Ovary (tissue), 7 donors: ENCODE measurements at regions not wholly inside any gene's neighbourhood (a gene's known extent, or its start where the extent isn't known, plus 50 kb on each side); places are given as distances from the start of the nearest gene placed in this dataset.

ENCODE experiments used
- DNase-seq, 5 donors: peaks; one replicate each; pipeline ENCODE4 v3.0.0-alpha.2; 2019 to 2020
- H3K27ac ChIP-seq, 2 donors: fragments of 200-600 bp; one replicate each; pipeline versions ENCODE4 v1.5.1 to v1.8.0; 2019 to 2022
- H3K27me3 ChIP-seq: fragments of 200-600 bp; one replicate; pipeline ENCODE4 v1.8.0; 2022
- H3K36me3 ChIP-seq: fragments of 200-600 bp; sonication (generic); one replicate; pipeline ENCODE4 v1.5.1; 2019
- H3K4me1 ChIP-seq: one replicate; pipeline ENCODE4 v1.8.1; 2013; ENCODE audit warnings: mild to moderate bottlenecking, moderate library complexity; ENCODE audit not compliant: insufficient read depth
- H3K4me3 ChIP-seq: fragments of 200-600 bp; sonication (generic); one replicate; pipeline ENCODE4 v1.5.1; 2017
- H3K9me3 ChIP-seq, 2 donors: fragments of 200-600 bp in 1 of 2; sonication (generic) in 1 of 2; one replicate each; pipeline versions ENCODE4 v1.5.1 to v1.8.1; 2013 to 2019; ENCODE audit warnings: mild to moderate bottlenecking in 1 of 2, moderate library complexity in 1 of 2
- CTCF ChIP-seq, 3 donors: fragments of 450-650 bp in 2 of 3; fragments of 200-600 bp in 1 of 3; IDR thresholded peaks; one replicate each; pipeline versions ENCODE4 v1.5.1 to v1.8.0; 2016 to 2022; ENCODE audit warnings: antibody characterized with exemption in 3 of 3, mild to moderate bottlenecking in 1 of 3
- EP300 ChIP-seq: sonication (generic); formaldehyde crosslinking; IDR thresholded peaks from one replicate; pipeline ENCODE4 v1.6.1; 2017; ENCODE audit warnings: antibody characterized with exemption
- POLR2A ChIP-seq: fragments of 450-650 bp; IDR thresholded peaks from one replicate; pipeline ENCODE4 v1.6.1; 2017; ENCODE audit warnings: antibody characterized with exemption, mild to moderate bottlenecking, moderate library complexity
- WGBS, 3 donors: extraction: QIAGEN DNeasy Blood & Tissue Kit in 1 of 3; methylation state at CpG; one replicate each; pipeline versions ENCODE4 v1.1.5 to v1.1.7; 2013 to 2017; 5-methylcytosine and 5-hydroxymethylcytosine counted together
- intact Hi-C, 4 donors: fragments of 100-400 bp; cut with DNase I; formaldehyde crosslinking; loops; one replicate each; pipeline versions ENCODE4 v1.11.0 to v1.15.1; 2022 to 2023
- donor health status: DM: no; HTN: no; CAD: no; lungs with moderate emphysema.
- donor health status: DM: no; HTN: no; CAD: no.
- donor health status: Bipolar disorder and iron deficiency.
- donor health status: DM: no; HTN: no; CAD: no.
- donor health status: DM: yes; HTN: yes; CAD: no.

DNA sequence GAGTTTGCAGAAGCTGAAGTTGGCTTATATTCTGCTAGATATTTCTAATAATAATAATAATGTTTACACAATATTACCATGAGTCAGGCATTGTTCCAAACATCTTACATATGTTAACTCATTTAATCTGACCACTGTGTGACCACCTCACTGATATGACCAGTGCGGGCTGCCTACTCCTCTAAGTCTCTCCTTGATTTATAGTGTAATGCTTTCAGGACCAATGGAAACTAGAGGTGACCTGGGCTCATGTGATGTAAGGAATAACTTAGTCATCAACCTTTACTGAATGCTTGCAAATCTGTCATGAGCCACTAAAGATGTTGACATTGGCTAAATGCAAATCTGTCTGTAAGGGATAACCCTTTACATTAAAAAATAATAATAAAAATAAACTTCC is 51.1 kb upstream of the GPR6 start:
- no peak overlapping the region for H3K4me3 ChIP-seq
- H3K36me3 ChIP-seq = no peaks in the 10 kb centered on the region
- no peak for DNase-seq
- intact Hi-C loops = no loop called here
- no peak for TF ChIP-seq EP300
- no peak for TF ChIP-seq CTCF (IDR thresholded peaks at IDR 0.05)
- no peak for TF ChIP-seq POLR2A
- WGBS, 3 donors = 30 to 44% (median 31%) methylated on average over 1 of the region's 1 CpG
- H3K27me3 ChIP-seq = no peaks in the 10 kb centered on the region
- no peak overlapping the region for H3K27ac ChIP-seq
- H3K9me3 ChIP-seq = no peaks in the 10 kb centered on the region
- no peaks in the 10 kb centered on the region for H3K4me1 ChIP-seq
